HCT116 (cell line): ENCODE measurements at regions not wholly inside any gene's neighbourhood (a gene's known extent, or its start where the extent isn't known, plus 50 kb on each side); places are given as distances from the start of the nearest gene placed in this dataset.

Source experiments
- ATAC-seq: fragments of 200-7000 bp; cut with Tn5 transposase; 2 replicates; pipeline ENCODE4 v1.9.1; 2020; ENCODE audit warnings: mild to moderate bottlenecking, moderate library complexity
- BruUV-seq: library from RNA; stranded (reverse); fragments of 400-500 nt; replicated peaks from 2 replicates; lab custom pipeline; 2021; lab: Mats Ljungman, UMichigan
- CTCF ChIA-PET: fragments of 300-600 bp; sonication (Branson Sonifier 250); formaldehyde crosslinking; loops from one replicate; lab custom pipeline; 2021; ENCODE audit warnings: antibody characterized with exemption; lab: Charles Lee
- POLR2A ChIA-PET: fragments of 300-600, 350-600 bp; sonication (Branson Sonifier 250); formaldehyde crosslinking; loops from one replicate; lab custom pipeline; 2021; ENCODE audit warnings: antibody characterized with exemption; lab: Charles Lee
- RAD21 ChIA-PET, 2 experiments: fragments of 300-600 bp; sonication (Branson Sonifier 250); formaldehyde crosslinking; loops; one replicate each; lab custom pipeline; 2023; ENCODE audit warnings: low total read pairs in 2 of 2; ENCODE audit not compliant: uncharacterized antibody in 2 of 2, unreplicated experiment in 2 of 2, low non-redundant PET in 1 of 2; lab: Charles Lee
- DNase-seq: peaks from one replicate; pipeline ENCODE4 v3.0.0-alpha.2; 2010; ENCODE audit warnings: low read depth, low spot score
- H2AFZ ChIP-seq: fragments of 200-600 bp; shearing (Covaris generic), sonication (generic); 2 replicates; pipeline ENCODE4 v1.6.1; 2017; ENCODE audit warnings: low read depth, mixed run types, mixed read lengths, antibody characterized with exemption, low read length; ENCODE audit not compliant: poor library complexity, severe bottlenecking
- H3K27ac ChIP-seq: 2 replicates; pipeline ENCODE4 v1.5.1; 2012; ENCODE audit warnings: low read depth, low read length
- H3K27me3 ChIP-seq: fragments of 200-600 bp; sonication (generic); 2 replicates; pipeline ENCODE4 v1.6.1; 2016; ENCODE audit warnings: mixed run types, low read length, mixed read lengths; ENCODE audit not compliant: insufficient read depth
- H3K36me3 ChIP-seq, 2 experiments: fragments of 200-500 bp in 1 of 2; fragments of 200-600 bp in 1 of 2; sonication (Bioruptor generic) in 1 of 2; sonication (generic) in 1 of 2; 2 replicates each; pipeline versions ENCODE4 v1.5.1 to v1.6.1; 2014 to 2016; ENCODE audit warnings: low read length in 2 of 2, inconsistent platforms in 1 of 2, mixed read lengths in 1 of 2, mixed run types in 1 of 2; ENCODE audit not compliant: insufficient read depth in 2 of 2, control insufficient read depth in 1 of 2
- H3K4me1 ChIP-seq, 2 experiments: fragments of 200-600 bp in 1 of 2; sonication (generic) in 1 of 2; 2 replicates each; pipeline versions ENCODE4 v1.5.1 to v1.6.1; 2012 to 2017; ENCODE audit warnings: low read length in 2 of 2, inconsistent platforms in 1 of 2, mild to moderate bottlenecking in 1 of 2, mixed read lengths in 1 of 2, mixed run types in 1 of 2, moderate library complexity in 1 of 2; ENCODE audit not compliant: insufficient read depth in 2 of 2, control insufficient read depth in 1 of 2
- H3K4me2 ChIP-seq: fragments of 200-600 bp; sonication (generic); 2 replicates; pipeline ENCODE4 v1.6.1; 2017; ENCODE audit warnings: mixed run types, low read length, mixed read lengths
- H3K4me3 ChIP-seq, 2 experiments: fragments of 200-600 bp in 1 of 2; sonication (generic) in 1 of 2; replicated peaks in 1 of 2; 2 replicates each; pipeline ENCODE4 v1.5.1; 2011 to 2016; ENCODE audit warnings: low read length in 2 of 2, control low read depth in 1 of 2, low read depth in 1 of 2, mild to moderate bottlenecking in 1 of 2, mixed read lengths in 1 of 2, mixed run types in 1 of 2
- H3K79me2 ChIP-seq: fragments of 200-600 bp; sonication (generic); 2 replicates; pipeline ENCODE4 v1.6.1; 2017; ENCODE audit warnings: mild to moderate bottlenecking, mixed run types, low read length, moderate library complexity, mixed read lengths; ENCODE audit not compliant: insufficient read depth
- H3K9ac ChIP-seq: fragments of 200-600 bp; sonication (generic); 2 replicates; pipeline ENCODE4 v1.6.1; 2016; ENCODE audit warnings: low read length, mixed read lengths
- H3K9me2 ChIP-seq: fragments of 200-600 bp; sonication (generic), shearing (Covaris generic); 2 replicates; pipeline ENCODE4 v1.6.1; 2017; ENCODE audit warnings: mixed run types, mild to moderate bottlenecking, moderate library complexity; ENCODE audit not compliant: insufficient read depth
- H3K9me3 ChIP-seq, 2 experiments: fragments of 200-500 bp in 1 of 2; fragments of 200-600 bp in 1 of 2; sonication (Bioruptor generic) in 1 of 2; sonication (generic) in 1 of 2; 2 replicates each; pipeline ENCODE4 v1.6.1; 2014 to 2017; ENCODE audit warnings: low read length in 2 of 2, mixed read lengths in 2 of 2, inconsistent platforms in 1 of 2, low read depth in 1 of 2, mild to moderate bottlenecking in 1 of 2, mixed run types in 1 of 2, moderate library complexity in 1 of 2; ENCODE audit not compliant: control insufficient read depth in 1 of 2, insufficient read depth in 1 of 2
- H4K20me1 ChIP-seq: fragments of 200-600 bp; sonication (generic), shearing (Covaris generic); 2 replicates; pipeline ENCODE4 v1.6.1; 2017; ENCODE audit warnings: mixed run types, mild to moderate bottlenecking, moderate library complexity; ENCODE audit not compliant: insufficient read depth
- CBX3 ChIP-seq: IDR thresholded peaks from 2 replicates; pipeline ENCODE4 v1.6.1; 2012; ENCODE audit warnings: low read depth
- CEBPB ChIP-seq: IDR thresholded peaks from 2 replicates; pipeline ENCODE4 v1.6.1; 2012; ENCODE audit warnings: low read depth
- EGR1 ChIP-seq: IDR thresholded peaks from 2 replicates; pipeline ENCODE4 v1.6.1; 2012; ENCODE audit warnings: low read depth
- ELF1 ChIP-seq: IDR thresholded peaks from 2 replicates; pipeline ENCODE4 v1.6.1; 2012; ENCODE audit warnings: low read depth, borderline replicate concordance
- EZH2 ChIP-seq: fragments of 200-600 bp; sonication (generic); IDR thresholded peaks from 2 replicates; pipeline ENCODE4 v1.6.1; 2017; ENCODE audit warnings: antibody characterized with exemption, mixed run types
- EZH2phosphoT487 ChIP-seq: fragments of 200-600 bp; IDR thresholded peaks from 2 replicates; pipeline ENCODE4 v1.6.1; 2018; ENCODE audit warnings: antibody characterized with exemption, borderline replicate concordance
- FOSL1 ChIP-seq: IDR thresholded peaks from 2 replicates; pipeline ENCODE4 v1.6.1; 2012; ENCODE audit warnings: low read depth
- JUND ChIP-seq: IDR thresholded peaks from 2 replicates; pipeline ENCODE4 v1.6.1; 2012
- POLR2A ChIP-seq: IDR thresholded peaks from 2 replicates; pipeline ENCODE4 v1.7.0; 2011; ENCODE audit warnings: borderline replicate concordance; ENCODE audit not compliant: insufficient read depth, insufficient read length; ENCODE audit errors: extremely low read depth
- POLR2AphosphoS5 ChIP-seq: IDR thresholded peaks from 2 replicates; pipeline ENCODE4 v1.6.1; 2011; ENCODE audit warnings: mild to moderate bottlenecking, low read depth, low read length, moderate library complexity
- RAD21 ChIP-seq: IDR thresholded peaks from 2 replicates; pipeline ENCODE4 v1.6.1; 2012; ENCODE audit warnings: low read depth, mild to moderate bottlenecking
- SIN3A ChIP-seq: IDR thresholded peaks from 2 replicates; pipeline ENCODE4 v1.6.1; 2012; ENCODE audit warnings: low read depth
- TCF7L2 ChIP-seq: IDR thresholded peaks from 2 replicates; pipeline ENCODE4 v1.7.0; 2011; ENCODE audit warnings: borderline replicate concordance, inconsistent platforms; ENCODE audit not compliant: insufficient read depth, insufficient read length; ENCODE audit errors: extremely low read depth
- YY1 ChIP-seq: IDR thresholded peaks from 2 replicates; pipeline ENCODE4 v1.6.1; 2011; ENCODE audit warnings: low read length, low read depth, moderate library complexity, mild to moderate bottlenecking; ENCODE audit not compliant: insufficient replicate concordance; ENCODE audit errors: extremely low read depth
- ZFX ChIP-seq: fragments of 450-650 bp; IDR thresholded peaks from 2 replicates; pipeline ENCODE4 v1.6.1; 2017
- ZNF274 ChIP-seq: fragments of 200-500 bp; sonication (Bioruptor generic); IDR thresholded peaks from 2 replicates; pipeline ENCODE4 v1.6.1; 2014; ENCODE audit warnings: mild to moderate bottlenecking, low read depth, low read length, inconsistent platforms
- intact Hi-C: fragments of 100-400 bp; cut with micrococcal nuclease; formaldehyde crosslinking; loops from 2 replicates; pipeline ENCODE4 v1.10.0; 2022
- TF ChIP-seq, protein P1 (sequence below), 3 experiments: fragments of 200-600 bp in 1 of 3; sonication (generic) in 1 of 3; IDR thresholded peaks in 2 of 3; conservative IDR thresholded peaks in 1 of 3; 2 replicates each; pipeline ENCODE4 v1.5.1; 2012 to 2017; ENCODE audit warnings: low read depth in 2 of 3, low read length in 2 of 3, antibody characterized with exemption in 1 of 3, borderline replicate concordance in 1 of 3, control low read depth in 1 of 3, mild to moderate bottlenecking in 1 of 3, mixed read lengths in 1 of 3, mixed run types in 1 of 3, moderate library complexity in 1 of 3; ENCODE audit not compliant: insufficient read depth in 1 of 3
- TF ChIP-seq, protein P2 (sequence below): IDR thresholded peaks from 2 replicates; pipeline ENCODE4 v1.6.1; 2011; ENCODE audit warnings: mild to moderate bottlenecking, low read length, moderate library complexity; ENCODE audit not compliant: insufficient replicate concordance; ENCODE audit errors: extremely low read depth
- TF ChIP-seq, protein P3 (sequence below): IDR thresholded peaks from 2 replicates; pipeline ENCODE4 v1.6.1; 2012
- TF ChIP-seq, protein P4 (sequence below): IDR thresholded peaks from 2 replicates; pipeline ENCODE4 v1.6.1; 2012; ENCODE audit warnings: low read depth

DNA sequence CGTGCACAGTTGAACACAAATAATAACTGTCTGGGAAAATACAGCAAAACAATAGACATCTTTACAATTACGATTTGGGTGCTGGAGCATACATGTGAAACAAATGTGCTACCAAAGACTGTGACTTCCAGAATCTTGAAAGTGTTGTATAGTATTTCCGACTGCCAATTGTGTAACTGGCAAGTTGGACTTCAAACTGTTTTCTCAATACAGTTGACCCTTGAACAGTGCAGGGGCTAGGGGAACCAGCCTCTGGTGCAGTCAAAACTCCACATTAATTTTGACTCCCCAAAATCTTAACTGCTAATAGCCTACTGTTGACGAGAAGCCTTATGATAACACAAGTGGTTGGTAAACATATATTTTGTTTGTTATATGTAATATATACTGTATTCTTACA lies 904.2 kb downstream of the EPHA3 start:
- no peak for TF ChIP-seq POLR2A
- TF ChIP-seq CBX3 = no peak
- TF ChIP-seq EZH2 = no peak
- TF ChIP-seq EGR1 = no peak
- no peak for TF ChIP-seq ZNF274
- TF ChIP-seq ZFX = no peak
- TF ChIP-seq EZH2phosphoT487 = no peak
- TF ChIP-seq CEBPB = no peak
- TF ChIP-seq POLR2AphosphoS5 = no peak
- no peak for TF ChIP-seq ELF1
- TF ChIP-seq, protein P1, sequence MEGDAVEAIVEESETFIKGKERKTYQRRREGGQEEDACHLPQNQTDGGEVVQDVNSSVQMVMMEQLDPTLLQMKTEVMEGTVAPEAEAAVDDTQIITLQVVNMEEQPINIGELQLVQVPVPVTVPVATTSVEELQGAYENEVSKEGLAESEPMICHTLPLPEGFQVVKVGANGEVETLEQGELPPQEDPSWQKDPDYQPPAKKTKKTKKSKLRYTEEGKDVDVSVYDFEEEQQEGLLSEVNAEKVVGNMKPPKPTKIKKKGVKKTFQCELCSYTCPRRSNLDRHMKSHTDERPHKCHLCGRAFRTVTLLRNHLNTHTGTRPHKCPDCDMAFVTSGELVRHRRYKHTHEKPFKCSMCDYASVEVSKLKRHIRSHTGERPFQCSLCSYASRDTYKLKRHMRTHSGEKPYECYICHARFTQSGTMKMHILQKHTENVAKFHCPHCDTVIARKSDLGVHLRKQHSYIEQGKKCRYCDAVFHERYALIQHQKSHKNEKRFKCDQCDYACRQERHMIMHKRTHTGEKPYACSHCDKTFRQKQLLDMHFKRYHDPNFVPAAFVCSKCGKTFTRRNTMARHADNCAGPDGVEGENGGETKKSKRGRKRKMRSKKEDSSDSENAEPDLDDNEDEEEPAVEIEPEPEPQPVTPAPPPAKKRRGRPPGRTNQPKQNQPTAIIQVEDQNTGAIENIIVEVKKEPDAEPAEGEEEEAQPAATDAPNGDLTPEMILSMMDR (IDR thresholded peaks at IDR 0.05 in 2 of 3, conservative IDR thresholded peaks at IDR 0.05 in 1 of 3; ENCODE audit: borderline replicate concordance in 1 of 3, insufficient read depth in 1 of 3, low read depth in 2 of 3, low read length in 2 of 3) = no peak
- no peak for TF ChIP-seq RAD21
- no peak for TF ChIP-seq TCF7L2
- TF ChIP-seq, protein P2, sequence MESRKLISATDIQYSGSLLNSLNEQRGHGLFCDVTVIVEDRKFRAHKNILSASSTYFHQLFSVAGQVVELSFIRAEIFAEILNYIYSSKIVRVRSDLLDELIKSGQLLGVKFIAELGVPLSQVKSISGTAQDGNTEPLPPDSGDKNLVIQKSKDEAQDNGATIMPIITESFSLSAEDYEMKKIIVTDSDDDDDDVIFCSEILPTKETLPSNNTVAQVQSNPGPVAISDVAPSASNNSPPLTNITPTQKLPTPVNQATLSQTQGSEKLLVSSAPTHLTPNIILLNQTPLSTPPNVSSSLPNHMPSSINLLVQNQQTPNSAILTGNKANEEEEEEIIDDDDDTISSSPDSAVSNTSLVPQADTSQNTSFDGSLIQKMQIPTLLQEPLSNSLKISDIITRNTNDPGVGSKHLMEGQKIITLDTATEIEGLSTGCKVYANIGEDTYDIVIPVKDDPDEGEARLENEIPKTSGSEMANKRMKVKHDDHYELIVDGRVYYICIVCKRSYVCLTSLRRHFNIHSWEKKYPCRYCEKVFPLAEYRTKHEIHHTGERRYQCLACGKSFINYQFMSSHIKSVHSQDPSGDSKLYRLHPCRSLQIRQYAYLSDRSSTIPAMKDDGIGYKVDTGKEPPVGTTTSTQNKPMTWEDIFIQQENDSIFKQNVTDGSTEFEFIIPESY = no peak
- no peak for TF ChIP-seq FOSL1
- no peak for TF ChIP-seq YY1
- TF ChIP-seq, protein P3, sequence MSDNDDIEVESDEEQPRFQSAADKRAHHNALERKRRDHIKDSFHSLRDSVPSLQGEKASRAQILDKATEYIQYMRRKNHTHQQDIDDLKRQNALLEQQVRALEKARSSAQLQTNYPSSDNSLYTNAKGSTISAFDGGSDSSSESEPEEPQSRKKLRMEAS = no peak
- TF ChIP-seq SIN3A = no peak
- TF ChIP-seq, protein P4, sequence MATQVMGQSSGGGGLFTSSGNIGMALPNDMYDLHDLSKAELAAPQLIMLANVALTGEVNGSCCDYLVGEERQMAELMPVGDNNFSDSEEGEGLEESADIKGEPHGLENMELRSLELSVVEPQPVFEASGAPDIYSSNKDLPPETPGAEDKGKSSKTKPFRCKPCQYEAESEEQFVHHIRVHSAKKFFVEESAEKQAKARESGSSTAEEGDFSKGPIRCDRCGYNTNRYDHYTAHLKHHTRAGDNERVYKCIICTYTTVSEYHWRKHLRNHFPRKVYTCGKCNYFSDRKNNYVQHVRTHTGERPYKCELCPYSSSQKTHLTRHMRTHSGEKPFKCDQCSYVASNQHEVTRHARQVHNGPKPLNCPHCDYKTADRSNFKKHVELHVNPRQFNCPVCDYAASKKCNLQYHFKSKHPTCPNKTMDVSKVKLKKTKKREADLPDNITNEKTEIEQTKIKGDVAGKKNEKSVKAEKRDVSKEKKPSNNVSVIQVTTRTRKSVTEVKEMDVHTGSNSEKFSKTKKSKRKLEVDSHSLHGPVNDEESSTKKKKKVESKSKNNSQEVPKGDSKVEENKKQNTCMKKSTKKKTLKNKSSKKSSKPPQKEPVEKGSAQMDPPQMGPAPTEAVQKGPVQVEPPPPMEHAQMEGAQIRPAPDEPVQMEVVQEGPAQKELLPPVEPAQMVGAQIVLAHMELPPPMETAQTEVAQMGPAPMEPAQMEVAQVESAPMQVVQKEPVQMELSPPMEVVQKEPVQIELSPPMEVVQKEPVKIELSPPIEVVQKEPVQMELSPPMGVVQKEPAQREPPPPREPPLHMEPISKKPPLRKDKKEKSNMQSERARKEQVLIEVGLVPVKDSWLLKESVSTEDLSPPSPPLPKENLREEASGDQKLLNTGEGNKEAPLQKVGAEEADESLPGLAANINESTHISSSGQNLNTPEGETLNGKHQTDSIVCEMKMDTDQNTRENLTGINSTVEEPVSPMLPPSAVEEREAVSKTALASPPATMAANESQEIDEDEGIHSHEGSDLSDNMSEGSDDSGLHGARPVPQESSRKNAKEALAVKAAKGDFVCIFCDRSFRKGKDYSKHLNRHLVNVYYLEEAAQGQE = no peak
- no peak for TF ChIP-seq JUND
- Histone ChIP-seq H2AFZ (no peak overlapping the region), H3K27ac (no peak overlapping the region), H4K20me1 (no peaks in the 10 kb centered on the region), H3K27me3 (no peaks in the 10 kb centered on the region), H3K9me3 (peaks cover 7 to 16% of the 10 kb centered on the region in 2 experiments; a peak in 2 of 4 replicates), H3K9ac (no peak overlapping the region), H3K36me3 (no peaks in the 10 kb centered on the region), H3K9me2 (no peaks in the 10 kb centered on the region), H3K4me2 (no peak overlapping the region), H3K4me3 (no peak overlapping the region), H3K4me1 (no peaks in the 10 kb centered on the region), H3K79me2 (no peaks in the 10 kb centered on the region)
- ChIA-PET CTCF (no interaction called here), RAD21 (no interaction called here), POLR2A (no interaction called here)
- no TSS peak for BruUV-seq
- ATAC-seq = no peak
- DNase-seq = no peak
- intact Hi-C loops = no loop called here
